Astrocyte (in vitro differentiated cells and primary cell): ENCODE measurements at regions not wholly inside any gene's neighbourhood (a gene's known extent, or its start where the extent isn't known, plus 50 kb on each side); places are given as distances from the start of the nearest gene placed in this dataset.

Source experiments
- DNase-seq: peaks from one replicate; pipeline ENCODE4 v3.0.0-alpha.2; 2010; ENCODE audit warnings: low read depth
- FAIRE-seq: peaks from 2 replicates; lab custom pipeline; 2011; peaks lifted over from hg19 to GRCh38; lab: Jason Lieb, UNC
- H2AFZ ChIP-seq: 2 replicates; pipeline ENCODE4 v1.6.0; 2012; ENCODE audit warnings: low read depth, low read length, inconsistent platforms
- H3K27ac ChIP-seq: 2 replicates; pipeline ENCODE4 v1.5.1; 2011; ENCODE audit warnings: low read depth, low read length, inconsistent platforms
- H3K27me3 ChIP-seq: 2 replicates; pipeline ENCODE4 v1.6.0; 2011; ENCODE audit warnings: low read length, inconsistent platforms; ENCODE audit not compliant: insufficient read depth
- H3K36me3 ChIP-seq: 2 replicates; pipeline ENCODE4 v1.5.1; 2011; ENCODE audit warnings: low read length, inconsistent platforms; ENCODE audit not compliant: insufficient read depth
- H3K4me1 ChIP-seq: 2 replicates; pipeline ENCODE4 v1.5.1; 2011; ENCODE audit warnings: low read length, inconsistent platforms; ENCODE audit not compliant: insufficient read depth
- H3K4me2 ChIP-seq: 2 replicates; pipeline ENCODE4 v1.6.0; 2012; ENCODE audit warnings: low read length, inconsistent platforms
- H3K4me3 ChIP-seq: 2 replicates; pipeline ENCODE4 v1.5.1; 2011; ENCODE audit warnings: low read depth, mild to moderate bottlenecking, low read length, inconsistent platforms; ENCODE audit not compliant: insufficient read depth
- H3K79me2 ChIP-seq: 2 replicates; pipeline ENCODE4 v1.6.0; 2012; ENCODE audit warnings: mild to moderate bottlenecking, low read length, inconsistent platforms; ENCODE audit not compliant: insufficient read depth
- H3K9ac ChIP-seq: 2 replicates; pipeline ENCODE4 v1.6.0; 2012; ENCODE audit warnings: mild to moderate bottlenecking, low read length, inconsistent platforms
- H3K9me3 ChIP-seq: 2 replicates; pipeline ENCODE4 v1.5.1; 2012; ENCODE audit warnings: low read depth, mild to moderate bottlenecking, low read length, inconsistent platforms; ENCODE audit not compliant: insufficient read depth
- H4K20me1 ChIP-seq: 2 replicates; pipeline ENCODE4 v1.6.0; 2012; ENCODE audit warnings: low read length, inconsistent platforms; ENCODE audit not compliant: insufficient read depth
- H3K27ac Mint-ChIP-seq: one replicate; pipeline ENCODE4 v1.8.0; 2021; ENCODE audit warnings: mild to moderate bottlenecking, mixed read lengths; ENCODE audit not compliant: unreplicated experiment
- H3K27me3 Mint-ChIP-seq: one replicate; pipeline ENCODE4 v1.8.0; 2021; ENCODE audit warnings: low read depth, mixed read lengths; ENCODE audit not compliant: unreplicated experiment
- H3K36me3 Mint-ChIP-seq: one replicate; pipeline ENCODE4 v1.8.0; 2021; ENCODE audit warnings: low read depth, mixed read lengths; ENCODE audit not compliant: unreplicated experiment
- H3K4me1 Mint-ChIP-seq: one replicate; pipeline ENCODE4 v1.8.0; 2021; ENCODE audit warnings: low read depth, mixed read lengths; ENCODE audit not compliant: unreplicated experiment
- H3K4me3 Mint-ChIP-seq: one replicate; pipeline ENCODE4 v1.8.0; 2021; ENCODE audit warnings: mild to moderate bottlenecking, moderate library complexity, mixed read lengths; ENCODE audit not compliant: unreplicated experiment
- H3K9me3 Mint-ChIP-seq: one replicate; pipeline ENCODE4 v1.8.0; 2021; ENCODE audit warnings: mild to moderate bottlenecking, mixed read lengths; ENCODE audit not compliant: unreplicated experiment
- CTCF ChIP-seq: IDR thresholded peaks from 2 replicates; pipeline ENCODE4 v1.5.1; 2011; ENCODE audit warnings: low read depth, mild to moderate bottlenecking, inconsistent platforms, low read length, moderate library complexity; ENCODE audit not compliant: insufficient read depth
- EZH2 ChIP-seq: IDR thresholded peaks from 2 replicates; pipeline ENCODE4 v1.6.1; 2012; ENCODE audit warnings: mild to moderate bottlenecking, low read length, inconsistent platforms; ENCODE audit not compliant: insufficient read depth

- Mint-ChIP-seq H3K4me3 (no peak overlapping the region), H3K4me1 (peaks cover 33% of the 10 kb centered on the region), H3K27me3 (no peaks in the 10 kb centered on the region), H3K36me3 (no peaks in the 10 kb centered on the region), H3K27ac (no peak overlapping the region), H3K9me3 (peaks cover 5% of the 10 kb centered on the region)
- H3K27me3 ChIP-seq = no peaks in the 10 kb centered on the region
- no peaks in the 10 kb centered on the region for H3K36me3 ChIP-seq
- H3K4me1 ChIP-seq = peaks cover 20% of the 10 kb centered on the region
- TF ChIP-seq EZH2 (no peak), CTCF (no peak)
- FAIRE-seq (no peak), DNase-seq (no peak)
- no peaks in the 10 kb centered on the region for H3K79me2 ChIP-seq
- no peak overlapping the region for H2AFZ ChIP-seq
- H3K27ac ChIP-seq = no peak overlapping the region
- no peak overlapping the region for H3K4me2 ChIP-seq
- no peak overlapping the region for H3K4me3 ChIP-seq
- H3K9ac ChIP-seq = no peak overlapping the region
- no peaks in the 10 kb centered on the region for H3K9me3 ChIP-seq
- H4K20me1 ChIP-seq = no peaks in the 10 kb centered on the region
These were observed 81.8 kb downstream of the NFKBIZ start for GRCh38 chr3:101931081-101931480.

GRCh38 chr3:101932326-101933068 lies 83.2 kb downstream of the NFKBIZ start:
- Mint-ChIP-seq H3K36me3 (no peaks in the 10 kb centered on the region), H3K4me3 (no peak overlapping the region), H3K4me1 (peaks cover 37% of the 10 kb centered on the region), H3K9me3 (peaks cover 4% of the 10 kb centered on the region), H3K27ac (peak overlapping the region; percentile 28), H3K27me3 (no peaks in the 10 kb centered on the region)
- DNase-seq = no peak
- Histone ChIP-seq H4K20me1 (no peaks in the 10 kb centered on the region), H3K27me3 (no peaks in the 10 kb centered on the region), H3K27ac (no peak overlapping the region), H3K4me1 (peaks cover 17% of the 10 kb centered on the region), H3K4me2 (no peak overlapping the region), H3K9ac (no peak overlapping the region), H3K4me3 (no peak overlapping the region), H3K79me2 (no peaks in the 10 kb centered on the region), H3K9me3 (no peaks in the 10 kb centered on the region), H2AFZ (no peak overlapping the region), H3K36me3 (no peaks in the 10 kb centered on the region)
- no peak for TF ChIP-seq CTCF
- TF ChIP-seq EZH2 = no peak
- FAIRE-seq = no peak
